OCI-LY7 (cell line): ENCODE measurements at regions not wholly inside any gene's neighbourhood (a gene's known extent, or its start where the extent isn't known, plus 50 kb on each side); places are given as distances from the start of the nearest gene placed in this dataset.

Experiments
- BruUV-seq: library from RNA; stranded (reverse); fragments of 400-500 nt; replicated peaks from 2 replicates; lab custom pipeline; 2021; lab: Mats Ljungman, UMichigan
- CTCF ChIA-PET: fragments of 300-600 bp; sonication (Branson Sonifier 250); formaldehyde crosslinking; loops from one replicate; lab custom pipeline; 2022; ENCODE audit warnings: antibody characterized with exemption; ENCODE audit not compliant: unreplicated experiment; lab: Charles Lee
- POLR2A ChIA-PET: fragments of 300-600 bp; sonication (Branson Sonifier 250); formaldehyde crosslinking; loops from one replicate; lab custom pipeline; 2022; ENCODE audit warnings: antibody characterized with exemption; lab: Charles Lee
- DNase-seq: peaks from one replicate; pipeline ENCODE4 v3.0.0-alpha.2; 2015; ENCODE audit warnings: low spot score
- H2AFZ ChIP-seq: fragments of 200-600 bp; sonication (generic), shearing (Covaris generic); 2 replicates; pipeline ENCODE4 v1.6.1; 2014; ENCODE audit warnings: mild to moderate bottlenecking, antibody characterized with exemption, low read length, moderate library complexity
- H3K27ac ChIP-seq: fragments of 200-600 bp; sonication (generic); 2 replicates; pipeline ENCODE4 v1.5.1; 2014; ENCODE audit warnings: mixed run types, low read depth, mild to moderate bottlenecking, moderate library complexity, low read length, inconsistent platforms; ENCODE audit not compliant: poor library complexity, severe bottlenecking
- H3K36me3 ChIP-seq: fragments of 200-600 bp; sonication (generic); 2 replicates; pipeline ENCODE4 v1.6.1; 2014; ENCODE audit warnings: mild to moderate bottlenecking, antibody characterized with exemption, low read length, moderate library complexity, mixed read lengths; ENCODE audit not compliant: insufficient read depth
- H3K4me1 ChIP-seq: fragments of 200-600 bp; sonication (generic); 2 replicates; pipeline ENCODE4 v1.5.1; 2014; ENCODE audit warnings: mild to moderate bottlenecking, low read length; ENCODE audit not compliant: insufficient read depth, poor library complexity, severe bottlenecking
- H3K4me2 ChIP-seq: fragments of 200-600 bp; sonication (generic); 2 replicates; pipeline ENCODE4 v1.6.1; 2014; ENCODE audit warnings: mild to moderate bottlenecking, low read length
- H3K4me3 ChIP-seq: fragments of 200-600 bp; sonication (generic); 2 replicates; pipeline ENCODE4 v1.5.1; 2014; ENCODE audit warnings: mild to moderate bottlenecking, low read depth, low read length; ENCODE audit not compliant: poor library complexity, severe bottlenecking
- H3K79me2 ChIP-seq: fragments of 200-600 bp; sonication (generic); 2 replicates; pipeline ENCODE4 v1.6.1; 2016; ENCODE audit warnings: low read depth, mild to moderate bottlenecking, low read length, moderate library complexity, mixed read lengths; ENCODE audit not compliant: insufficient read depth
- H3K9me2 ChIP-seq: fragments of 200-600 bp; sonication (generic); 2 replicates; pipeline ENCODE4 v1.6.1; 2016; ENCODE audit warnings: mild to moderate bottlenecking, low read length, mixed read lengths; ENCODE audit not compliant: insufficient read depth
- H3K9me3 ChIP-seq: fragments of 200-600 bp; sonication (generic); 2 replicates; pipeline ENCODE4 v1.6.1; 2014; ENCODE audit warnings: mild to moderate bottlenecking, mixed run types, low read length, mixed read lengths
- H4K20me1 ChIP-seq: fragments of 200-600 bp; sonication (generic); 2 replicates; pipeline ENCODE4 v1.6.1; 2014; ENCODE audit warnings: mild to moderate bottlenecking, antibody characterized with exemption, low read length, moderate library complexity, mixed read lengths; ENCODE audit not compliant: insufficient read depth
- EZH2phosphoT487 ChIP-seq: fragments of 200-600 bp; sonication (generic); IDR thresholded peaks from 2 replicates; pipeline ENCODE4 v1.6.1; 2018; ENCODE audit warnings: low read depth, borderline replicate concordance, mild to moderate bottlenecking, mixed run types, antibody characterized with exemption, low read length, moderate library complexity, mixed read lengths
- intact Hi-C: fragments of 100-400 bp; cut with micrococcal nuclease; formaldehyde crosslinking; loops from one replicate; pipeline ENCODE4 v1.10.0; 2022; ENCODE audit not compliant: unreplicated experiment
- TF ChIP-seq, protein P1 (sequence below): fragments of 200-600 bp; sonication (generic); conservative IDR thresholded peaks from 2 replicates; pipeline ENCODE4 v1.5.1; 2014; ENCODE audit warnings: mild to moderate bottlenecking, antibody characterized with exemption, low read length, moderate library complexity, mixed read lengths

DNA sequence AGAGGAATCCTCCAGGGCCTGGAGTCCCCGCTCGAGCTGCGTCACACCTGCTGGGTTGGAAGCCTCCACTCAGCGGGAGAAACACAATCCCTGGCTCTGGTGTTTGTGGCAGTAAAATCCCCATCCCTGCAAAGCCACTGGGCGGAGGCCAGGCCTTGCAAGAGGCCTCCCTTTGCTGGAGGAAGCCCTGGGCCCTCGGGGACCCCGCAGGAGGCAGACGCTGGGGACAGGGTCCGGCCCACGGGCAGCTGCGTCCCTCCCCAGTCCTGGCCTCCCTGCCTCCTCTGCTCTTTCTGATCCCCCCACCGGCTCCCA is 194.7 kb downstream of the BRD1 start:
- Histone ChIP-seq H3K9me3 (no peaks in the 10 kb centered on the region), H3K9me2 (no peaks in the 10 kb centered on the region), H3K79me2 (no peaks in the 10 kb centered on the region), H3K4me2 (no peak overlapping the region), H3K27ac (no peak overlapping the region), H3K36me3 (no peaks in the 10 kb centered on the region), H3K4me1 (no peaks in the 10 kb centered on the region), H2AFZ (no peak overlapping the region), H4K20me1 (no peaks in the 10 kb centered on the region), H3K4me3 (no peak overlapping the region)
- ChIA-PET POLR2A (no interaction called here), CTCF (no interaction called here)
- TF ChIP-seq EZH2phosphoT487 = no peak
- TF ChIP-seq, protein P1, sequence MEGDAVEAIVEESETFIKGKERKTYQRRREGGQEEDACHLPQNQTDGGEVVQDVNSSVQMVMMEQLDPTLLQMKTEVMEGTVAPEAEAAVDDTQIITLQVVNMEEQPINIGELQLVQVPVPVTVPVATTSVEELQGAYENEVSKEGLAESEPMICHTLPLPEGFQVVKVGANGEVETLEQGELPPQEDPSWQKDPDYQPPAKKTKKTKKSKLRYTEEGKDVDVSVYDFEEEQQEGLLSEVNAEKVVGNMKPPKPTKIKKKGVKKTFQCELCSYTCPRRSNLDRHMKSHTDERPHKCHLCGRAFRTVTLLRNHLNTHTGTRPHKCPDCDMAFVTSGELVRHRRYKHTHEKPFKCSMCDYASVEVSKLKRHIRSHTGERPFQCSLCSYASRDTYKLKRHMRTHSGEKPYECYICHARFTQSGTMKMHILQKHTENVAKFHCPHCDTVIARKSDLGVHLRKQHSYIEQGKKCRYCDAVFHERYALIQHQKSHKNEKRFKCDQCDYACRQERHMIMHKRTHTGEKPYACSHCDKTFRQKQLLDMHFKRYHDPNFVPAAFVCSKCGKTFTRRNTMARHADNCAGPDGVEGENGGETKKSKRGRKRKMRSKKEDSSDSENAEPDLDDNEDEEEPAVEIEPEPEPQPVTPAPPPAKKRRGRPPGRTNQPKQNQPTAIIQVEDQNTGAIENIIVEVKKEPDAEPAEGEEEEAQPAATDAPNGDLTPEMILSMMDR = no peak
- no peak for DNase-seq
- intact Hi-C loops = no loop called here
- no TSS peak for BruUV-seq

DNA sequence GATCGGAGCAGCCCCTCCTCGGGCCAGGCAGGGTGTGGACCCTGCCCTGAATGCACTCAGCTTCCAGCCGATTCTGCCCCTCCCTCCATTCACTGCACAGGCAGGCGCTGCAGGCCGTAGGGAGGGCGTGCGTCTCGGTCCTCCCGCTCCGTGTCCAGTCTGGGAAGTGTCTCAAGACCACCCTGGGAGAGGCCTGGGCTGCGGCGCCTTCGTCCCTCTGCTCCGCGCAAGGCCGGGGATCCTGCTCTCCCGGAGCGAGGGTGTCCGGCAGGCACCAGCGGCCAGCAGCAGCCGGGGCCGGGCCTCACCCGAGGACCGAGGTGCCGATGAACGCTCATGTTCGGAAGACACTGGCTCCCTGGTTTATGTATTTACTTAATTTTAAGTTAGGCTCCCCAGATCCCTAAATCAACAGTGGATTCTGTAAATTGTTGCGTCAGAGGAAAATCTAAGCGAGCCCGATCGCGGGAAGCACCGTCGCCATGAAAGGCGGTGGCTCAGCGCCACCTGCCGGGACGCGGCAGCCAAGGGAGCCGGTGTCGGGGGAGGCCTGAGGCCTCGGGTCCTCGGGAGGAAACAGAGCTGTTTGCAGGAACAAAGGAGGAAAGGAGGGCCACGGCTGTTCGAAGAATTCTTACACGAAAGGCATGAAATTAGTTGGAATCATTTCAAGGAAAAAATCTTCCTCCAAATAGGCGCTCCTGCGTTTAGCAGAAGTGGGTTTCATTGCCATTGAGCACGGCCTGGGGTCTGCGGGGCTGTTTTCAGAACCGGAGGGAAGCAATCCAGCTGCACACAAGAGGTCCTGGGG is 195.3 kb downstream of the BRD1 start:
- ChIA-PET POLR2A (no interaction called here), CTCF (no interaction called here)
- Histone ChIP-seq H3K79me2 (no peaks in the 10 kb centered on the region), H3K4me3 (no peak overlapping the region), H3K4me1 (no peaks in the 10 kb centered on the region), H3K9me2 (no peaks in the 10 kb centered on the region), H3K36me3 (no peaks in the 10 kb centered on the region), H2AFZ (no peak overlapping the region), H3K9me3 (no peaks in the 10 kb centered on the region), H3K4me2 (no peak overlapping the region), H3K27ac (no peak overlapping the region), H4K20me1 (no peaks in the 10 kb centered on the region)
- TF ChIP-seq EZH2phosphoT487 = no peak
- TF ChIP-seq, protein P1 = no peak
- DNase-seq = no peak
- no TSS peak for BruUV-seq
- intact Hi-C loops = no loop called here

DNA sequence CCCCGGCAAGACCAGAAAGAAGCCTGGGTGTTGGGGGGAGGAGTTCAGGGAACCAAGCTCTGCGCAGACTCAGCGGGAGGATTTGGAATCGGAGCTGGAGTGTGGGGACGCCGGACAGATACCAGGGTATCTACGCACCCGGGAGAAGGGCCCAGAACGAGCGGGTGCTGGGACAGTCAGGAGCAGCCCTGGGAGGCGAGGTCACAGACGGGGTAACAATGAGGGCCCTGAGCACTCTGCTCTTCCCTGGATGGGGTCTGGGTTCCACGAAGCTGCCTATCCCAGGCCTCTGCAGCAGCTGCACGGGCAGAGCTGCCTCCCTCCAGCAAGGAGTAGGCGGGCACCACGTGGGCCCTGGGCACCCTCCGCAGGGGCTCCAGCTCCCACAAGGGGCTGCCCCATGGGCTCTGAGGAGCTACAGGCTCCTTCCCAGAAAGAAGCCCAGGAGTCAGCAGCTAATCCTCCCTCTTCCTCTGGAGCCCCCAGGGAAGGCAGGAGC is 197.2 kb downstream of the BRD1 start:
- Histone ChIP-seq H2AFZ (no peak overlapping the region), H3K4me2 (no peak overlapping the region), H3K9me2 (no peaks in the 10 kb centered on the region), H3K36me3 (no peaks in the 10 kb centered on the region), H3K9me3 (no peaks in the 10 kb centered on the region), H3K4me3 (no peak overlapping the region), H4K20me1 (no peaks in the 10 kb centered on the region), H3K27ac (no peak overlapping the region), H3K4me1 (no peaks in the 10 kb centered on the region), H3K79me2 (no peaks in the 10 kb centered on the region)
- ChIA-PET CTCF (no interaction called here), POLR2A (no interaction called here)
- no peak for DNase-seq
- intact Hi-C loops = no loop called here
- TF ChIP-seq, protein P1 = no peak
- TF ChIP-seq EZH2phosphoT487 = no peak
- BruUV-seq = no TSS peak
